Tibial nerve (tissue), 3 donors: ENCODE measurements at regions not wholly inside any gene's neighbourhood (a gene's known extent, or its start where the extent isn't known, plus 50 kb on each side); places are given as distances from the start of the nearest gene placed in this dataset.

Experiments used
- POLR2A ChIP-seq, 2 donors: fragments of 450-650 bp; IDR thresholded peaks; one replicate each; pipeline ENCODE4 v1.6.1; 2017; ENCODE audit warnings: antibody characterized with exemption in 2 of 2, mild to moderate bottlenecking in 2 of 2, moderate library complexity in 2 of 2
- TF ChIP-seq, protein P1 (sequence below), 5 experiments: fragments of 200-600 bp in 3 of 5; fragments of 450-650 bp in 2 of 5; sonication (generic) in 3 of 5; IDR thresholded peaks; one replicate each; pipeline ENCODE4 v1.5.1; 2016 to 2019; ENCODE audit warnings: antibody characterized with exemption in 5 of 5, mild to moderate bottlenecking in 3 of 5, moderate library complexity in 2 of 5

DNA sequence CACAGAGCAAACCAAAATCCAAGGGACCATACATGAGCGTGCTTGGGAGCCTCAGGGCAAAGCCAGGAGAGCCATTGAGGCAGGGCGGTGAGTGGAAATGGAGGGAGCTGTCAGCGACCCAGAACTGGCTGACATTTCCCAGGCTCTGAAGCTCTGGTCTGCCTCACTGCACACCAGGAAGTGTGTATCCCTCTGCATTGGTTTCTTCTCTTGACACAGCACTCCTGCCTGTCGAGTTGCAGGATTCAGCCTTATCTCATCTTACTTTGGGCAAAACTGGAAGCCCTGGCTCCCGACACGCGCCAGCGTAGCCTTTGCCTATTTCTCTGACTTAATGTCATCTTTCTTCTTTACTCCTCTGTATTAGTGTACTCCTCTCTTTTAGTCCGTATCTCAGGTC is 144.7 kb upstream of the HS3ST3A1 start:
- TF ChIP-seq POLR2A (IDR thresholded peaks at IDR 0.05) = no peak
- TF ChIP-seq, protein P1, sequence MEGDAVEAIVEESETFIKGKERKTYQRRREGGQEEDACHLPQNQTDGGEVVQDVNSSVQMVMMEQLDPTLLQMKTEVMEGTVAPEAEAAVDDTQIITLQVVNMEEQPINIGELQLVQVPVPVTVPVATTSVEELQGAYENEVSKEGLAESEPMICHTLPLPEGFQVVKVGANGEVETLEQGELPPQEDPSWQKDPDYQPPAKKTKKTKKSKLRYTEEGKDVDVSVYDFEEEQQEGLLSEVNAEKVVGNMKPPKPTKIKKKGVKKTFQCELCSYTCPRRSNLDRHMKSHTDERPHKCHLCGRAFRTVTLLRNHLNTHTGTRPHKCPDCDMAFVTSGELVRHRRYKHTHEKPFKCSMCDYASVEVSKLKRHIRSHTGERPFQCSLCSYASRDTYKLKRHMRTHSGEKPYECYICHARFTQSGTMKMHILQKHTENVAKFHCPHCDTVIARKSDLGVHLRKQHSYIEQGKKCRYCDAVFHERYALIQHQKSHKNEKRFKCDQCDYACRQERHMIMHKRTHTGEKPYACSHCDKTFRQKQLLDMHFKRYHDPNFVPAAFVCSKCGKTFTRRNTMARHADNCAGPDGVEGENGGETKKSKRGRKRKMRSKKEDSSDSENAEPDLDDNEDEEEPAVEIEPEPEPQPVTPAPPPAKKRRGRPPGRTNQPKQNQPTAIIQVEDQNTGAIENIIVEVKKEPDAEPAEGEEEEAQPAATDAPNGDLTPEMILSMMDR (IDR thresholded peaks at IDR 0.05) = no peak
